KMS-11 (cell line): ENCODE measurements at regions not wholly inside any gene's neighbourhood (a gene's known extent, or its start where the extent isn't known, plus 50 kb on each side); places are given as distances from the start of the nearest gene placed in this dataset.

Experiments used
- H2AFZ ChIP-seq: fragments of 200-600 bp; sonication (generic); 2 replicates; pipeline ENCODE4 v1.6.1; 2016; ENCODE audit warnings: antibody characterized with exemption, mixed run types, low read depth
- H3K27ac ChIP-seq: fragments of 200-600 bp; sonication (generic); 2 replicates; pipeline ENCODE4 v1.6.1; 2016; ENCODE audit warnings: mild to moderate bottlenecking, mixed run types
- H3K27me3 ChIP-seq: fragments of 200-600 bp; sonication (generic); 2 replicates; pipeline ENCODE4 v1.6.1; 2017; ENCODE audit warnings: mild to moderate bottlenecking, low read depth, mixed run types, moderate library complexity; ENCODE audit not compliant: insufficient read depth
- H3K36me3 ChIP-seq: fragments of 200-600 bp; sonication (generic); 2 replicates; pipeline ENCODE4 v1.6.1; 2017; ENCODE audit warnings: mild to moderate bottlenecking, mixed run types; ENCODE audit not compliant: insufficient read depth
- H3K4me1 ChIP-seq: fragments of 200-600 bp; sonication (generic); 2 replicates; pipeline ENCODE4 v1.6.1; 2016; ENCODE audit warnings: mild to moderate bottlenecking, low read depth, mixed run types; ENCODE audit not compliant: poor library complexity, severe bottlenecking
- H3K4me2 ChIP-seq: fragments of 200-600 bp; sonication (generic); 2 replicates; pipeline ENCODE4 v1.7.0; 2016; ENCODE audit warnings: mild to moderate bottlenecking, mixed run types
- H3K4me3 ChIP-seq: fragments of 200-600 bp; sonication (generic); IDR thresholded peaks from 2 replicates; pipeline ENCODE4 v1.6.1; 2017; ENCODE audit warnings: low read depth, low read length, mixed read lengths; ENCODE audit not compliant: insufficient read depth
- H3K79me2 ChIP-seq: fragments of 200-600 bp; sonication (generic); 2 replicates; pipeline ENCODE4 v1.6.1; 2016; ENCODE audit warnings: low read depth, mixed run types; ENCODE audit not compliant: insufficient read depth
- H3K9ac ChIP-seq: fragments of 200-600 bp; sonication (generic); 2 replicates; pipeline ENCODE4 v1.6.1; 2016; ENCODE audit warnings: mild to moderate bottlenecking, mixed run types
- H4K20me1 ChIP-seq: fragments of 200-600 bp; sonication (generic); 2 replicates; pipeline ENCODE4 v1.6.1; 2016; ENCODE audit warnings: mild to moderate bottlenecking, mixed run types; ENCODE audit not compliant: insufficient read depth
- TF ChIP-seq, protein P1 (sequence below): fragments of 200-600 bp; sonication (generic); conservative IDR thresholded peaks from 2 replicates; pipeline ENCODE4 v1.6.1; 2017; ENCODE audit warnings: low read depth, mild to moderate bottlenecking, antibody characterized with exemption, low read length, moderate library complexity, mixed read lengths

DNA sequence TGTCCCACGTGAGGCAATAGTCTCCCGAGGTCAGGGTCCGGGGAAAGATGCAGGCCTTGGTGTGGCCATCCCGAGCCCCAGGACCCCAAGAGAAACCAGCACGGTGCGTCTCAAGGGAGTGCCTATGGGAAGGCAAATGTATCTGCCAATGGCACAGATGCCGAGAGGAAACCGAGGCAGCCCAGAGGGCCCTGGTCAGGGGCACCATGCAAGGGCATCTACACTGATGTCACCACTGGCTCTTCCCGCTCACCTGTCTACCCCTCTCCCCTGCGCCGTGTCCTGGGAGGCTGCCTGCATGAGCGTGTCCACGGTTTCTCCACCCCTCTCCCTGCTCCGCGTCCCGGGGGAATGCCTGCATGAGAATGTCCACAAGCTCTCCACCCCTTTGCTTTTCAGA, 1318.8 kb downstream of the TBC1D22A start:
- Histone ChIP-seq H3K79me2 (no peaks in the 10 kb centered on the region), H3K36me3 (no peaks in the 10 kb centered on the region), H3K27ac (no peak overlapping the region), H4K20me1 (no peaks in the 10 kb centered on the region), H3K27me3 (no peaks in the 10 kb centered on the region; the same call in 1 of the 2 replicates), H3K4me2 (no peak overlapping the region), H2AFZ (no peak overlapping the region), H3K4me1 (no peaks in the 10 kb centered on the region), H3K4me3 (no peak overlapping the region), H3K9ac (no peak overlapping the region)
- TF ChIP-seq, protein P1, sequence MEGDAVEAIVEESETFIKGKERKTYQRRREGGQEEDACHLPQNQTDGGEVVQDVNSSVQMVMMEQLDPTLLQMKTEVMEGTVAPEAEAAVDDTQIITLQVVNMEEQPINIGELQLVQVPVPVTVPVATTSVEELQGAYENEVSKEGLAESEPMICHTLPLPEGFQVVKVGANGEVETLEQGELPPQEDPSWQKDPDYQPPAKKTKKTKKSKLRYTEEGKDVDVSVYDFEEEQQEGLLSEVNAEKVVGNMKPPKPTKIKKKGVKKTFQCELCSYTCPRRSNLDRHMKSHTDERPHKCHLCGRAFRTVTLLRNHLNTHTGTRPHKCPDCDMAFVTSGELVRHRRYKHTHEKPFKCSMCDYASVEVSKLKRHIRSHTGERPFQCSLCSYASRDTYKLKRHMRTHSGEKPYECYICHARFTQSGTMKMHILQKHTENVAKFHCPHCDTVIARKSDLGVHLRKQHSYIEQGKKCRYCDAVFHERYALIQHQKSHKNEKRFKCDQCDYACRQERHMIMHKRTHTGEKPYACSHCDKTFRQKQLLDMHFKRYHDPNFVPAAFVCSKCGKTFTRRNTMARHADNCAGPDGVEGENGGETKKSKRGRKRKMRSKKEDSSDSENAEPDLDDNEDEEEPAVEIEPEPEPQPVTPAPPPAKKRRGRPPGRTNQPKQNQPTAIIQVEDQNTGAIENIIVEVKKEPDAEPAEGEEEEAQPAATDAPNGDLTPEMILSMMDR = no peak

DNA sequence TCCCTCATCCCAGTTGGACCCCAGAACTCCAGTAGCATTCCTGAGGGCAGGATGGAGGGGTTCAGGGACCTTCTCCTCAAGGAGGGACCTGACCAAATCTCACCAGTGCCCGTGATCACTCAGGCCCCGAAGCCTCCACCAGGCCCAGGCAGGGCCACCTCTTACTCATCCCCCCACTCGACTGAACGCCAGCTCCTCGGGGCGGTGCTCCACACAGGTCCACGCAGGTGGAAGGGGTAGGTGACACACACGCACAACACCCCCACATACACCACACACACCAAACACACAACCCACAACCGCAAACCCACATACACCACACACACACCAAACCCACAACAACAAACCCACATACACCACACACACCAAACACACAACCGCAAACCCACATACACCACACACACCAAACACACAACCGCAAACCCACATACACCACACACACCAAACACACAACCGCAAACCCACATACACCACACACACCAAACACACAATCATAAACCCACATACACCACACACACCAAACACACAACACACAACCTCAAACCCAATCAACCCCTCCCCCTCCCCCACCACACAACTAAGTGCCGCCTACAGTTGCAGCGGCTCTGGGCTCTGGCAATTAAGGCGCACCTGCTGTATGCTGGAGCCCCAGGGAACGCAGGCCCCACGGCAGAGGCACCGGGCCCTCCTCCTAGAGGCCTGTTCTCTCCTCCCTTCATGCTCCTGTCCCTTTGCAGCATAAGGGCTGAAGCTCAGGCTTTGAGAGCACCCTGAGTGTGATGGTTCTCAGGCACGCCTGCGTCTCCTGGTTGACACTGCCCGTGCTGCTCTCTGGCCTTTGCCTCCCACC, 1318.1 kb downstream of the TBC1D22A start:
- Histone ChIP-seq H3K36me3 (no peaks in the 10 kb centered on the region), H3K27me3 (no peaks in the 10 kb centered on the region; the same call in 1 of the 2 replicates), H4K20me1 (no peaks in the 10 kb centered on the region), H3K4me2 (no peak overlapping the region), H3K27ac (no peak overlapping the region), H3K4me3 (no peak overlapping the region), H3K79me2 (no peaks in the 10 kb centered on the region), H2AFZ (no peak overlapping the region), H3K9ac (no peak overlapping the region), H3K4me1 (no peaks in the 10 kb centered on the region)
- TF ChIP-seq, protein P1 = no peak

DNA sequence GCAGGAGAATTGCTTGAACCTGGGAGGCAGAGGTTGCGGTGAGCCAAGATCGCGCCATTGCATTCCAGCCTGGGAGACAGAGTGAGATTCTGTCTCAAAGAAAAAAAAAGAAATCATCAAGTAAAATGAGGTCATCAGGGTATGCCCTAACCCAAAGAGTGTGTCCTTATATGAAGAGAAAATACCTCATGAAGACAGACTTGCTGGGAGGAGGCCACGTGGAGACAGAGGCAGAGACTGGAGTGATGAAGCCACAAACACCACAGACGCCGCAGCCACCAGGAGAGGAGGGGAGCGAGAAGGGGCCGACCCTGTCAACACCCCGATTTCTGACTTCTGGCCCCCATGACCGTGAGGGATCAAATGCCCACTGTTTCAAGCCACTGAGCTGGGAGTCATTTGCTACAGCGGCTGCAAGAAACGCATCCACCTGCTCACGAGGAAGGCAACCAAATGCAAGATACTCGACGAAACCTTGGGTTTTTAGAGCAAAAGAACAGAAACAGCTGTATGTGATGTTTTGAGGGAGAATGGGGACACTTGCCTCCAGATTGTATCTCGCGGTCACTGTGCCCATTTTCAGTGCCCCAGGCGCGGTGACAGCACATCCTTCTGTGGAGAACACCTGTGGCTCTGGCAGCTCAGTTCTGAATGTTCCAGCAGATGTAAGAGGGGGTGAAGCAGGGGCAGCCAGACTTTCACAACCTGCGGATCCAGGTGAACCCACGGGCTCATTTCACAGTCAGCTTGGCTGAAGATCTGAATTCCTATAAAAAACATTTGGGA, 1317.2 kb downstream of the TBC1D22A start:
- no peak overlapping the region for H3K27ac ChIP-seq
- no peaks in the 10 kb centered on the region for H3K79me2 ChIP-seq
- no peaks in the 10 kb centered on the region for H3K36me3 ChIP-seq
- no peak overlapping the region for H3K4me2 ChIP-seq
- H3K27me3 ChIP-seq = no peaks in the 10 kb centered on the region; the same call in 1 of the 2 replicates
- no peak overlapping the region for H2AFZ ChIP-seq
- no peak overlapping the region for H3K9ac ChIP-seq
- TF ChIP-seq, protein P1 = no peak
- H3K4me1 ChIP-seq = no peaks in the 10 kb centered on the region
- no peaks in the 10 kb centered on the region for H4K20me1 ChIP-seq
- no peak overlapping the region for H3K4me3 ChIP-seq

DNA sequence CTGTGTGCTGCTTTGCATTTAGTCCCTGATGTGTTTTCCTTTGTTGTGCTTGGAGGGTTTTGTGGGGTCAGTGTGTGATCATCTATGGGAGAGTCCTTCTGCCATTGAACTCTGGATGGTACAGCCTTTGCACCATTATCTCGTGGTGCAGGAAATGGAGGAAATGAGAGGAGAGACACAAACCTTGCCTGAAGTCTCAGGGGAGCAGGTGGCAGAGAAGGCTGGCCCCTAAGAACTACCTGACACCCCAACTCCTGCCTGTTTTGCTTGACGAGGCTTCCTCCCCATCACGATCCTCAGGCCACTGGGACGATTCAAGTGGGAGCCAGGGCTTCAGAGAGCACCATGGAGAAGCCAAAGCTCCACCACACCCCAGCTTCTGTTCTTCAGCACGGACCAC, 1316.4 kb downstream of the TBC1D22A start:
- TF ChIP-seq, protein P1 = no peak
- no peaks in the 10 kb centered on the region for H3K36me3 ChIP-seq
- H3K4me2 ChIP-seq = no peak overlapping the region
- no peak overlapping the region for H3K27ac ChIP-seq
- no peak overlapping the region for H3K9ac ChIP-seq
- H3K4me1 ChIP-seq = no peaks in the 10 kb centered on the region
- no peak overlapping the region for H2AFZ ChIP-seq
- no peaks in the 10 kb centered on the region; the same call in 1 of the 2 replicates for H3K27me3 ChIP-seq
- no peak overlapping the region for H3K4me3 ChIP-seq
- no peaks in the 10 kb centered on the region for H4K20me1 ChIP-seq
- no peaks in the 10 kb centered on the region for H3K79me2 ChIP-seq
